ENCODE measurements at regions not wholly inside any gene's neighbourhood (a gene's known extent, or its start where the extent isn't known, plus 50 kb on each side); places are given as distances from the start of the nearest gene placed in this dataset.

- no peak for DNase-seq (ENCODE audit: low spot score)
- Histone ChIP-seq H3K4me3 (ENCODE audit: low read depth in 1 of 3, low read length in 3 of 3) (no peak overlapping the region), H3K9me3 (ENCODE audit: control insufficient read depth in 4 of 4, low read length in 3 of 4) (peaks cover 0 to 3% (median 1%) of the 10 kb centered on the region in 4 donors), H3K9ac (ENCODE audit: low read depth in 1 of 2, low read length in 2 of 2) (no peak overlapping the region), H3K27ac (ENCODE audit: low read depth in 1 of 2, low read length in 2 of 2) (no peak overlapping the region), H3K4me1 (ENCODE audit: control insufficient read depth in 4 of 4, insufficient read depth in 4 of 4, low read length in 3 of 4) (no peaks in the 10 kb centered on the region), H3K27me3 (ENCODE audit: control insufficient read depth in 4 of 4, insufficient read depth in 4 of 4, low read length in 3 of 4) (peaks cover 0 to 3% (median 0%) of the 10 kb centered on the region in 4 donors), H3K36me3 (ENCODE audit: control insufficient read depth in 4 of 4, insufficient read depth in 3 of 4, low read depth in 1 of 4, low read length in 3 of 4) (no peaks in the 10 kb centered on the region)
- 62% methylated on average over 5 of the region's 5 CpGs for WGBS
- TF ChIP-seq YY1 (IDR thresholded peaks at IDR 0.05) (no peak), TAF1 (conservative IDR thresholded peaks at IDR 0.05) (no peak), RXRA (IDR thresholded peaks at IDR 0.05) (no peak), FOXA1 (IDR thresholded peaks at IDR 0.05) (no peak), ZBTB33 (IDR thresholded peaks at IDR 0.05) (no peak), HNF4G (IDR thresholded peaks at IDR 0.05) (no peak), RAD21 (IDR thresholded peaks at IDR 0.05) (no peak), ATF3 (IDR thresholded peaks at IDR 0.05) (no peak), HNF4A (conservative IDR thresholded peaks at IDR 0.05) (no peak), GABPA (IDR thresholded peaks at IDR 0.05 in 1 of 2, conservative IDR thresholded peaks at IDR 0.05 in 1 of 2) (no peak), CTCF (IDR thresholded peaks at IDR 0.05; ENCODE audit: low read depth, low read length, missing input control) (no peak), EGR1 (IDR thresholded peaks at IDR 0.05; ENCODE audit: low read depth in 2 of 2) (no peak), JUND (IDR thresholded peaks at IDR 0.05) (no peak), MAX (IDR thresholded peaks at IDR 0.05) (no peak), FOXA2 (IDR thresholded peaks at IDR 0.05) (no peak)
Measured at GRCh38 chr9:119727988-119728387, 358.8 kb upstream of the BRINP1 start.

GRCh38 chr9:119726035-119726434 lies 356.8 kb upstream of the BRINP1 start:
- no peak for TF ChIP-seq FOXA1 (IDR thresholded peaks at IDR 0.05)
- no peak for TF ChIP-seq SP1 (IDR thresholded peaks at IDR 0.05)
- TF ChIP-seq YY1 (IDR thresholded peaks at IDR 0.05) = no peak
- TF ChIP-seq HNF4A (conservative IDR thresholded peaks at IDR 0.05) = no peak
- no peak for TF ChIP-seq EGR1 (IDR thresholded peaks at IDR 0.05; ENCODE audit: low read depth in 2 of 2)
- TF ChIP-seq RAD21 (IDR thresholded peaks at IDR 0.05) = no peak
- no peak for TF ChIP-seq ZBTB33 (IDR thresholded peaks at IDR 0.05)
- no peak for TF ChIP-seq GABPA (IDR thresholded peaks at IDR 0.05 in 1 of 2, conservative IDR thresholded peaks at IDR 0.05 in 1 of 2)
- TF ChIP-seq HNF4G (IDR thresholded peaks at IDR 0.05) = no peak
- no peak for TF ChIP-seq RXRA (IDR thresholded peaks at IDR 0.05)
- TF ChIP-seq ATF3 (IDR thresholded peaks at IDR 0.05) = no peak
- no peak for DNase-seq (ENCODE audit: low spot score)
- 69% methylated on average over 3 of the region's 3 CpGs for WGBS
- H3K27ac ChIP-seq (ENCODE audit: low read depth in 1 of 2, low read length in 2 of 2) = no peak overlapping the region
- H3K36me3 ChIP-seq (ENCODE audit: control insufficient read depth in 4 of 4, insufficient read depth in 3 of 4, low read depth in 1 of 4, low read length in 3 of 4) = no peaks in the 10 kb centered on the region
- peaks cover 0 to 3% (median 0%) of the 10 kb centered on the region in 4 donors for H3K27me3 ChIP-seq (ENCODE audit: control insufficient read depth in 4 of 4, insufficient read depth in 4 of 4, low read length in 3 of 4)
- no peak overlapping the region for H3K9ac ChIP-seq (ENCODE audit: low read depth in 1 of 2, low read length in 2 of 2)
- peaks cover 0 to 3% (median 1%) of the 10 kb centered on the region in 4 donors for H3K9me3 ChIP-seq (ENCODE audit: control insufficient read depth in 4 of 4, low read length in 3 of 4)
- H3K4me1 ChIP-seq (ENCODE audit: control insufficient read depth in 4 of 4, insufficient read depth in 4 of 4, low read length in 3 of 4) = no peaks in the 10 kb centered on the region
- no peak overlapping the region for H3K4me3 ChIP-seq (ENCODE audit: low read depth in 1 of 3, low read length in 3 of 3)

Measured in liver (tissue), 8 donors.